ENCODE measurements at regions not wholly inside any gene's neighbourhood (a gene's known extent, or its start where the extent isn't known, plus 50 kb on each side); places are given as distances from the start of the nearest gene placed in this dataset.

- Histone ChIP-seq H3K36me3 (ENCODE audit: low read depth, missing control alignments) (no peaks in the 10 kb centered on the region), H3K9me3 (no peaks in the 10 kb centered on the region), H3K27ac (no peak overlapping the region), H3K4me3 (no peak overlapping the region), H3K27me3 (no peaks in the 10 kb centered on the region), H3K4me1 (no peaks in the 10 kb centered on the region)
- no peak for TF ChIP-seq POLR2A (IDR thresholded peaks at IDR 0.05)
- no peak for TF ChIP-seq CTCF (IDR thresholded peaks at IDR 0.05)
- intact Hi-C loops (cut with DNase I; ENCODE audit: low total_unique reads) = no loop called here
- DNase-seq = no peak
- WGBS, 2 donors = 91 to 92% methylated on average over 4 of the region's 4 CpGs
These were observed 754.2 kb downstream of the FGF9 start for GRCh38 chr13:22425087-22425486.

DNA sequence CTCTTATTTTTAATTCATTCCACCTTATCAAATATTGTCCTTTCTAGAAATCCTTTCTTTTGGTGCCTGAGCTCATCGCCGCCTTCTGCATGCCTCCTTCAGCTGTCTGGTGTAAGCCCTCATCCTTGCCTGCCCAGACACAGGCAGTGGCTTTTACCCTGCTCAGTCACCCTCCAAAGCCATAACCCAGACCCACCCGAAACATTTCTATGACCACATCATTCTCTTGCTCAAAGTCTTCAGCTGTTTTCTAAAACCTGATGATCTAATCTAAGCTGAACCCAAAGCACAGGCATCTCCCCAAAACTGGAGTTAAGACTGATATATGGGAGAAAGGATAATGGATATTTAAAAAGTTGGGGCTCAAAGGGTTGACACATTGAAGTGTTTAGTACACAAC is 753.7 kb upstream of the SGCG start:
- no peaks in the 10 kb centered on the region for H3K9me3 ChIP-seq
- no peak for DNase-seq
- H3K4me1 ChIP-seq = no peaks in the 10 kb centered on the region
- WGBS, 2 donors = 90 to 94% methylated on average over 3 of the region's 3 CpGs
- H3K36me3 ChIP-seq (ENCODE audit: low read depth, missing control alignments) = no peaks in the 10 kb centered on the region
- no peak overlapping the region for H3K27ac ChIP-seq
- intact Hi-C loops (cut with DNase I; ENCODE audit: low total_unique reads) = no loop called here
- no peaks in the 10 kb centered on the region for H3K27me3 ChIP-seq
- no peak overlapping the region for H3K4me3 ChIP-seq
- TF ChIP-seq CTCF (IDR thresholded peaks at IDR 0.05) (no peak), POLR2A (IDR thresholded peaks at IDR 0.05) (no peak)

DNA sequence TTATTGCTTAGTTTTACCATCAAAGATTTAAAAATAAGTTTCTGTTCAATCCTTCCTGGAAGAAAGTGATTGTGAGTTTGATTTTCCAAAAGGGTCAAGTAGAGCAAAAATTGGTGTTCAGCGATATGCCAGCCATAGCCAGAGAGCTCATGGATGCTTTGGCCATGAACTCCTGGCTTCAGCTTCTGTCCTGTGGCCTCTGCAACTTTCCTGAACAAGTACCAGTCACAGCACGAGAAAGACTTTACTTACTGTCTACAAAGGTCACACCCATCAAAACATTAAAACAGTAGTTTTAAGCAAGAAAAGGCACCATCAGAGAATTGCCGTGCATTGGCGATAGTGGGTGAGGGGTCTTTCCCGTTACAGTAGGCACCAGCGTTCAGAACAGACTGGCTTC is 753.0 kb upstream of the SGCG start:
- no peak for TF ChIP-seq POLR2A (IDR thresholded peaks at IDR 0.05)
- no peak for TF ChIP-seq CTCF (IDR thresholded peaks at IDR 0.05)
- intact Hi-C loops (cut with DNase I; ENCODE audit: low total_unique reads) = no loop called here
- DNase-seq = no peak

DNA sequence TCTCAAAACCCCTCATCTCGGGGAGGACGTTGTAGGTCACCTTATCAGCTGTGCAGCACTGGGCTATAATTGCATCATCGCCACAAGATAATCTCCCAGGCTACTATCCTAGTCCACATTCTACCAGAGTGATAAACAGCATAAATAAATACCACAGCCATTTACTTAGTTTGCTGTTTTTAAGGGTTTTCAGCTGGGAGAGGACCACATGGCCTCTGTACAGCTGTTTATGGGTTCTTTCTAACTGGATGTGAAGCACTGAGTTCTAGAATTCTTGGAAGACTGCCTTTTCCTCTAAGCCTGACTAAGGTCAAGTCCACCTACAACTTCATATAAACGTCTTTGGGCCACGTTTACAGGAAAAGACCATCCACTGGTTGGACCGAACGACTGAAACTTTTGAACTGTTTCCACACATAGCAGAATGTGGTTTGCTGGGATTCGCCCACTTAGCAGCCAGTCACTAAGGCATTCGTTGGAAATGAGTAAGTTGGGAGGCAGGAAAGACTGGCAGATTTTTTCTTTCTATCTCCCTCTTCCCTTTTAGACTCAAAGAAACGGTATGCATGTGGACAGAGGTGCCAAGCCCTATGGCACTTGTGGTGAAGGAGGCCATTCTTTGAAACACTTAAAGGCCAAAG is 752.5 kb upstream of the SGCG start:
- 37 to 45% methylated on average over 10 of the region's 10 CpGs for WGBS, 2 donors
- H3K4me3 ChIP-seq = no peak overlapping the region
- H3K27ac ChIP-seq = no peak overlapping the region
- H3K4me1 ChIP-seq = no peaks in the 10 kb centered on the region
- no peaks in the 10 kb centered on the region for H3K36me3 ChIP-seq (ENCODE audit: low read depth, missing control alignments)
- no peaks in the 10 kb centered on the region for H3K9me3 ChIP-seq
- no peak for DNase-seq
- TF ChIP-seq POLR2A (IDR thresholded peaks at IDR 0.05) (no peak), CTCF (IDR thresholded peaks at IDR 0.05) (no peak)
- intact Hi-C loops (cut with DNase I; ENCODE audit: low total_unique reads) = no loop called here
- H3K27me3 ChIP-seq = no peaks in the 10 kb centered on the region

More for the DNA sequence above, 753.0 kb upstream of the SGCG start:
- Histone ChIP-seq H3K36me3 (ENCODE audit: low read depth, missing control alignments) (no peaks in the 10 kb centered on the region), H3K27me3 (no peaks in the 10 kb centered on the region), H3K27ac (no peak overlapping the region), H3K4me1 (no peaks in the 10 kb centered on the region), H3K4me3 (no peak overlapping the region), H3K9me3 (no peaks in the 10 kb centered on the region)
- 50 to 58% methylated on average over 6 of the region's 6 CpGs for WGBS, 2 donors

- TF ChIP-seq POLR2A (IDR thresholded peaks at IDR 0.05) (no peak), CTCF (IDR thresholded peaks at IDR 0.05) (no peak)
- DNase-seq = no peak
- Histone ChIP-seq H3K36me3 (ENCODE audit: low read depth, missing control alignments) (no peaks in the 10 kb centered on the region), H3K27ac (no peak overlapping the region), H3K4me3 (no peak overlapping the region), H3K4me1 (no peaks in the 10 kb centered on the region), H3K9me3 (no peaks in the 10 kb centered on the region), H3K27me3 (no peaks in the 10 kb centered on the region)
- intact Hi-C loops (cut with DNase I; ENCODE audit: low total_unique reads) = no loop called here
These were observed 748.1 kb upstream of the SGCG start for GRCh38 chr13:22432690-22433089.

All from testis (tissue), 2 donors.